Gastrocnemius medialis (tissue), 4 donors: ENCODE measurements at regions not wholly inside any gene's neighbourhood (a gene's known extent, or its start where the extent isn't known, plus 50 kb on each side); places are given as distances from the start of the nearest gene placed in this dataset.

Experiments
- ATAC-seq, 2 donors: fragments of 150-250 bp; one replicate each; pipeline ENCODE4 v1.9.1; 2016
- DNase-seq, 2 donors: peaks; one replicate each; pipeline ENCODE4 v3.0.0-alpha.2; 2019
- H3K27ac ChIP-seq, 4 donors: fragments of 200-600 bp; sonication (generic); 1 replicate in 1 of 4; 2 replicates in 3 of 4; pipeline ENCODE4 v1.5.1; 2016 to 2018; ENCODE audit warnings: mild to moderate bottlenecking in 2 of 4, moderate library complexity in 1 of 4
- H3K27me3 ChIP-seq, 3 donors: fragments of 200-600 bp; sonication (generic) in 2 of 3; 1 replicate in 1 of 3; 2 replicates in 2 of 3; pipeline versions ENCODE4 v1.5.1 to v1.6.0; 2016 to 2019; ENCODE audit warnings: mild to moderate bottlenecking in 1 of 3, moderate library complexity in 1 of 3
- H3K36me3 ChIP-seq, 2 donors: fragments of 200-600 bp; sonication (generic) in 1 of 2; one replicate each; pipeline ENCODE4 v1.5.1; 2017 to 2018
- H3K4me1 ChIP-seq, 2 donors: fragments of 200-600 bp; sonication (generic) in 1 of 2; one replicate each; pipeline ENCODE4 v1.5.1; 2016 to 2017; ENCODE audit warnings: mild to moderate bottlenecking in 2 of 2
- H3K4me3 ChIP-seq, 4 donors: fragments of 200-600 bp; sonication (generic) in 3 of 4; 1 replicate in 1 of 4; 2 replicates in 3 of 4; pipeline ENCODE4 v1.5.1; 2016 to 2019; ENCODE audit warnings: mild to moderate bottlenecking in 2 of 4
- H3K9me3 ChIP-seq, 3 donors: fragments of 200-600 bp; sonication (generic) in 2 of 3; 1 replicate in 1 of 3; 2 replicates in 2 of 3; pipeline ENCODE4 v1.5.1; 2016 to 2019
- CTCF ChIP-seq, 5 experiments: fragments of 450-650 bp in 3 of 5; fragments of 200-600 bp in 2 of 5; sonication (generic) in 2 of 5; IDR thresholded peaks in 4 of 5; conservative IDR thresholded peaks in 1 of 5; 1 replicate in 4 of 5; 2 replicates in 1 of 5; pipeline ENCODE4 v1.5.1; 2016 to 2019; ENCODE audit warnings: antibody characterized with exemption in 5 of 5, mild to moderate bottlenecking in 3 of 5, moderate library complexity in 3 of 5
- POLR2A ChIP-seq, 2 donors: fragments of 450-650 bp; IDR thresholded peaks; one replicate each; pipeline ENCODE4 v1.6.1; 2017; ENCODE audit warnings: antibody characterized with exemption in 2 of 2, mild to moderate bottlenecking in 2 of 2, moderate library complexity in 2 of 2
- in situ Hi-C, 4 donors: fragments of 200-750 bp; cut with MboI; loops; one replicate each; pipeline versions ENCODE4 v1.15.0 to v1.8.0; 2017; ENCODE audit warnings: low sequenced_read_pairs in 4 of 4
- intact Hi-C: fragments of 100-400 bp; cut with DNase I; formaldehyde crosslinking; loops from one replicate; pipeline ENCODE4 v1.15.1; 2023; ENCODE audit warnings: low total_unique reads

GRCh38 chr22:48318173-48318572 is 1509.5 kb downstream of the BRD1 start:
- H3K27me3 ChIP-seq, result no peaks in the 10 kb centered on the region
- H3K4me1 ChIP-seq, result no peaks in the 10 kb centered on the region
- no peaks in the 10 kb centered on the region for H3K36me3 ChIP-seq
- no peak for ATAC-seq
- intact Hi-C loops (no loop called here), in situ Hi-C loops (loop anchor here in 1 of 4 donors (25.0 kb wide), 1 partner anchor 94 kb away; no protein-coding TSS in a partner anchor)
- no peak overlapping the region for H3K27ac ChIP-seq
- DNase-seq, result no peak
- no peaks in the 10 kb centered on the region for H3K9me3 ChIP-seq
- TF ChIP-seq CTCF (IDR thresholded peaks at IDR 0.05 in 4 of 5, conservative IDR thresholded peaks at IDR 0.05 in 1 of 5), result no peak
- no peak for TF ChIP-seq POLR2A (IDR thresholded peaks at IDR 0.05)
- H3K4me3 ChIP-seq, result no peak overlapping the region

- Histone ChIP-seq H3K27me3 (no peaks in the 10 kb centered on the region), H3K36me3 (no peaks in the 10 kb centered on the region), H3K4me3 (no peak overlapping the region), H3K9me3 (no peaks in the 10 kb centered on the region), H3K27ac (no peak overlapping the region), H3K4me1 (no peaks in the 10 kb centered on the region)
- DNase-seq, result no peak
- no peak for ATAC-seq
- TF ChIP-seq POLR2A (IDR thresholded peaks at IDR 0.05) (no peak), CTCF (IDR thresholded peaks at IDR 0.05 in 4 of 5, conservative IDR thresholded peaks at IDR 0.05 in 1 of 5) (no peak)
- in situ Hi-C loops (loop anchor here in 1 of 4 donors (25.0 kb wide), 1 partner anchor 96 kb away; no protein-coding TSS in a partner anchor), intact Hi-C loops (no loop called here)
Observed at GRCh38 chr22:48316257-48317250, 1511.1 kb downstream of the BRD1 start.

- no peaks in the 10 kb centered on the region for H3K36me3 ChIP-seq
- no peaks in the 10 kb centered on the region for H3K27me3 ChIP-seq
- H3K27ac ChIP-seq, result no peak overlapping the region
- H3K4me3 ChIP-seq, result no peak overlapping the region
- TF ChIP-seq CTCF (IDR thresholded peaks at IDR 0.05 in 4 of 5, conservative IDR thresholded peaks at IDR 0.05 in 1 of 5) (no peak), POLR2A (IDR thresholded peaks at IDR 0.05) (no peak)
- intact Hi-C loops, result no loop called here
- H3K4me1 ChIP-seq, result no peaks in the 10 kb centered on the region
- in situ Hi-C loops, result loop anchor here in 1 of 4 donors (25.0 kb wide), 1 partner anchor 97 kb away; no protein-coding TSS in a partner anchor
- DNase-seq (no peak), ATAC-seq (no peak)
- no peaks in the 10 kb centered on the region for H3K9me3 ChIP-seq
Observed at GRCh38 chr22:48315439-48316256, 1512.0 kb downstream of the BRD1 start.

- no peaks in the 10 kb centered on the region for H3K27me3 ChIP-seq
- H3K4me1 ChIP-seq, result no peaks in the 10 kb centered on the region
- no peak overlapping the region for H3K27ac ChIP-seq
- DNase-seq (no peak), ATAC-seq (no peak)
- H3K36me3 ChIP-seq, result no peaks in the 10 kb centered on the region
- no peak overlapping the region for H3K4me3 ChIP-seq
- no peak for TF ChIP-seq POLR2A (IDR thresholded peaks at IDR 0.05)
- TF ChIP-seq CTCF (IDR thresholded peaks at IDR 0.05 in 4 of 5, conservative IDR thresholded peaks at IDR 0.05 in 1 of 5), result no peak
- H3K9me3 ChIP-seq, result no peaks in the 10 kb centered on the region
- intact Hi-C loops (no loop called here), in situ Hi-C loops (loop anchor here in 1 of 4 donors (25.0 kb wide), 1 partner anchor 98 kb away; no protein-coding TSS in a partner anchor)
Observed at GRCh38 chr22:48314073-48314472, 1513.6 kb downstream of the BRD1 start.
